Stimulated activated CD8-positive, alpha-beta memory T cell treated with anti-CD3 and anti-CD28 coated beads, Interleukin-7, amount 100 ng/mL, for 4 hours (primary cell): ENCODE measurements at regions not wholly inside any gene's neighbourhood (a gene's known extent, or its start where the extent isn't known, plus 50 kb on each side); places are given as distances from the start of the nearest gene placed in this dataset.
"Not testable (repeated sequence)": the region's sequence is repeated elsewhere in the genome, so short reads cannot be mapped to it uniquely, and the experiment has no call there.

ENCODE experiments used
- DNase-seq, 2 donors: peaks; one replicate each; pipeline ENCODE4 v3.0.0-alpha.2; 2020; ENCODE audit warnings: low read depth in 2 of 2

- not testable (repeated sequence) for DNase-seq
Measured at GRCh38 chr2:111366641-111367029, 245.9 kb downstream of the BCL2L11 start.

GRCh38 chr2:111367080-111367479, 246.4 kb downstream of the BCL2L11 start:
- DNase-seq: not testable (repeated sequence)

- DNase-seq: not testable (repeated sequence)
Measured at GRCh38 chr2:111367871-111368270, 247.2 kb downstream of the BCL2L11 start.

- not testable (repeated sequence) for DNase-seq
Measured at GRCh38 chr2:111368288-111368687, 247.6 kb downstream of the BCL2L11 start.

GRCh38 chr2:111373060-111373459, 252.3 kb downstream of the BCL2L11 start:
- DNase-seq: not testable (repeated sequence)

- DNase-seq: not testable (repeated sequence)
Measured at GRCh38 chr2:111373989-111374388, 253.3 kb downstream of the BCL2L11 start.

GRCh38 chr2:111374734-111375133, 254.0 kb downstream of the BCL2L11 start:
- not testable (repeated sequence) for DNase-seq

GRCh38 chr2:111375320-111375883, 254.7 kb downstream of the BCL2L11 start:
- not testable (repeated sequence) for DNase-seq

- DNase-seq: not testable (repeated sequence)
Measured at GRCh38 chr2:111376272-111376970, 255.7 kb downstream of the BCL2L11 start.

- not testable (repeated sequence) for DNase-seq
Measured at GRCh38 chr2:111376971-111377352, 256.2 kb downstream of the BCL2L11 start.

GRCh38 chr2:111377386-111377959, 256.8 kb downstream of the BCL2L11 start:
- DNase-seq: not testable (repeated sequence)

- not testable (repeated sequence) for DNase-seq
Measured at GRCh38 chr2:111378348-111378747, 257.6 kb downstream of the BCL2L11 start.

GRCh38 chr2:111380733-111381439, 260.2 kb downstream of the BCL2L11 start:
- DNase-seq: peak; percentile 2 to 17

- not testable (repeated sequence) for DNase-seq
Measured at GRCh38 chr2:111381530-111382306, 261.0 kb downstream of the BCL2L11 start.

- not testable (repeated sequence) for DNase-seq
Measured at GRCh38 chr2:111382507-111382906, 261.8 kb downstream of the BCL2L11 start.

- not testable (repeated sequence) for DNase-seq
Measured at GRCh38 chr2:111383311-111383710, 262.6 kb downstream of the BCL2L11 start.

- not testable (repeated sequence) for DNase-seq
Measured at GRCh38 chr2:111385226-111385957, 264.7 kb downstream of the BCL2L11 start.

- DNase-seq: not testable (repeated sequence)
Measured at GRCh38 chr2:111390605-111391004, 269.9 kb downstream of the BCL2L11 start.

GRCh38 chr2:111395350-111396128, 274.8 kb downstream of the BCL2L11 start:
- DNase-seq: peak in 1 of 2 donors; percentile 8
